H9 (cell line): ENCODE measurements at regions not wholly inside any gene's neighbourhood (a gene's known extent, or its start where the extent isn't known, plus 50 kb on each side); places are given as distances from the start of the nearest gene placed in this dataset.

Experiments
- DNase-seq: peaks from one replicate; pipeline ENCODE4 v3.0.0-alpha.2; 2017
- H2AFZ ChIP-seq: one replicate; pipeline ENCODE4 v1.6.1; 2013; ENCODE audit warnings: mild to moderate bottlenecking, low read length, control low read depth, moderate library complexity
- H2AK5ac ChIP-seq: 2 replicates; pipeline ENCODE4 v1.6.1; 2013; ENCODE audit warnings: low read length, control low read depth, mixed read lengths; ENCODE audit not compliant: insufficient read length
- H2BK120ac ChIP-seq: one replicate; pipeline ENCODE4 v1.6.1; 2013; ENCODE audit warnings: low read depth, mild to moderate bottlenecking, low read length, control low read depth, inconsistent platforms; ENCODE audit not compliant: poor library complexity, severe bottlenecking
- H2BK12ac ChIP-seq: 2 replicates; pipeline ENCODE4 v1.6.1; 2013; ENCODE audit warnings: low read length, control low read depth, mixed read lengths, low read depth; ENCODE audit not compliant: insufficient read length
- H2BK15ac ChIP-seq: 2 replicates; pipeline ENCODE4 v1.6.1; 2013; ENCODE audit warnings: low read depth, low read length, control low read depth
- H2BK20ac ChIP-seq: one replicate; pipeline ENCODE4 v1.6.1; 2013; ENCODE audit warnings: low read depth, mild to moderate bottlenecking, low read length, control low read depth, inconsistent platforms; ENCODE audit not compliant: poor library complexity, severe bottlenecking
- H2BK5ac ChIP-seq: 2 replicates; pipeline ENCODE4 v1.6.1; 2013; ENCODE audit warnings: low read length, control low read depth, mixed read lengths; ENCODE audit not compliant: insufficient read length
- H3K14ac ChIP-seq: 2 replicates; pipeline ENCODE4 v1.6.1; 2013; ENCODE audit warnings: low read length, control low read depth; ENCODE audit not compliant: insufficient read depth
- H3K18ac ChIP-seq: 2 replicates; pipeline ENCODE4 v1.6.1; 2013; ENCODE audit warnings: low read depth, mild to moderate bottlenecking, mixed read lengths, low read length, control low read depth; ENCODE audit not compliant: insufficient read length
- H3K23ac ChIP-seq: 2 replicates; pipeline ENCODE4 v1.6.1; 2013; ENCODE audit warnings: low read length, control low read depth, mixed read lengths, low read depth; ENCODE audit not compliant: insufficient read length
- H3K23me2 ChIP-seq: 2 replicates; pipeline ENCODE4 v1.6.1; 2013; ENCODE audit warnings: low read depth, mild to moderate bottlenecking, mixed read lengths, low read length, control low read depth; ENCODE audit not compliant: insufficient read length, poor library complexity, severe bottlenecking
- H3K27ac ChIP-seq: 2 replicates; pipeline ENCODE4 v1.5.1; 2013; ENCODE audit warnings: low read length, control low read depth, mixed read lengths, low read depth; ENCODE audit not compliant: insufficient read length
- H3K27me3 ChIP-seq: 2 replicates; pipeline ENCODE4 v1.6.1; 2013; ENCODE audit warnings: low read length, control low read depth, inconsistent platforms; ENCODE audit not compliant: insufficient read depth
- H3K4ac ChIP-seq: 2 replicates; pipeline ENCODE4 v1.6.1; 2013; ENCODE audit warnings: low read depth, mild to moderate bottlenecking, control low read depth, inconsistent platforms, low read length, moderate library complexity
- H3K4me1 ChIP-seq: 2 replicates; pipeline ENCODE4 v1.6.1; 2013; ENCODE audit warnings: low read length, control low read depth, inconsistent platforms; ENCODE audit not compliant: insufficient read depth
- H3K4me2 ChIP-seq: 2 replicates; pipeline ENCODE4 v1.6.1; 2013; ENCODE audit warnings: low read length, control low read depth, mixed read lengths; ENCODE audit not compliant: insufficient read length, insufficient read depth
- H3K56ac ChIP-seq: 2 replicates; pipeline ENCODE4 v1.6.1; 2013; ENCODE audit warnings: low read depth, mild to moderate bottlenecking, mixed read lengths, low read length, control low read depth; ENCODE audit not compliant: insufficient read length
- H3K79me1 ChIP-seq: 2 replicates; pipeline ENCODE4 v1.6.1; 2013; ENCODE audit warnings: low read depth, mild to moderate bottlenecking, moderate library complexity, low read length, control low read depth, inconsistent platforms; ENCODE audit not compliant: insufficient read depth, poor library complexity, severe bottlenecking
- H3K79me2 ChIP-seq: 2 replicates; pipeline ENCODE4 v1.6.1; 2013; ENCODE audit warnings: low read length, control low read depth, inconsistent platforms; ENCODE audit not compliant: insufficient read depth
- H3K9ac ChIP-seq: 2 replicates; pipeline ENCODE4 v1.6.1; 2013; ENCODE audit warnings: low read length, control low read depth, mixed read lengths; ENCODE audit not compliant: insufficient read length; ENCODE audit errors: extremely low read depth
- H3K9me3 ChIP-seq: one replicate; pipeline ENCODE4 v1.6.1; 2013; ENCODE audit warnings: low read depth, low read length, inconsistent platforms; ENCODE audit not compliant: control insufficient read depth
- H3T11ph ChIP-seq: one replicate; pipeline ENCODE4 v1.6.1; 2013; ENCODE audit warnings: mild to moderate bottlenecking, low read length, control low read depth, inconsistent platforms
- H4K20me1 ChIP-seq: one replicate; pipeline ENCODE4 v1.6.1; 2013; ENCODE audit not compliant: control insufficient read depth, insufficient read length, insufficient read depth
- H4K5ac ChIP-seq: 2 replicates; pipeline ENCODE4 v1.6.1; 2013; ENCODE audit warnings: low read depth, mild to moderate bottlenecking, mixed read lengths, low read length, control low read depth; ENCODE audit not compliant: insufficient read length
- H4K8ac ChIP-seq: replicated peaks from 2 replicates; pipeline ENCODE4 v1.6.1; 2013; ENCODE audit warnings: low read length, control low read depth, mixed read lengths, low read depth; ENCODE audit not compliant: insufficient read length
- H4K91ac ChIP-seq: 2 replicates; pipeline ENCODE4 v1.6.1; 2013; ENCODE audit warnings: low read depth, mild to moderate bottlenecking, moderate library complexity, mixed read lengths, low read length, control low read depth; ENCODE audit not compliant: insufficient read length
- H3K27ac Mint-ChIP-seq, 3 experiments: 2 replicates in 2 of 3; 3 replicates in 1 of 3; pipeline ENCODE4 v1.8.0; 2020 to 2021; ENCODE audit warnings: mixed read lengths in 3 of 3, mild to moderate bottlenecking in 1 of 3, moderate library complexity in 1 of 3
- H3K27me3 Mint-ChIP-seq: 2 replicates; pipeline ENCODE4 v1.8.0; 2021; ENCODE audit warnings: low read depth, mild to moderate bottlenecking, moderate library complexity, mixed read lengths
- H3K36me3 Mint-ChIP-seq, 3 experiments: 2 replicates in 2 of 3; 3 replicates in 1 of 3; pipeline ENCODE4 v1.8.0; 2020 to 2021; ENCODE audit warnings: low read depth in 3 of 3, mixed read lengths in 3 of 3; ENCODE audit not compliant: insufficient read depth in 1 of 3
- H3K4me1 Mint-ChIP-seq, 2 experiments: 2 replicates each; pipeline ENCODE4 v1.8.0; 2020; ENCODE audit warnings: mixed read lengths in 2 of 2
- H3K4me3 Mint-ChIP-seq, 2 experiments: 2 replicates in 1 of 2; 3 replicates in 1 of 2; pipeline ENCODE4 v1.8.0; 2020 to 2021; ENCODE audit warnings: mild to moderate bottlenecking in 2 of 2, mixed read lengths in 2 of 2, moderate library complexity in 1 of 2
- H3K9me3 Mint-ChIP-seq, 2 experiments: 2 replicates in 1 of 2; 3 replicates in 1 of 2; pipeline ENCODE4 v1.8.0; 2020; ENCODE audit warnings: mild to moderate bottlenecking in 2 of 2, mixed read lengths in 2 of 2, moderate library complexity in 1 of 2
- WGBS: extraction: QIAGEN DNeasy Blood & Tissue Kit; methylation state at CpG from one replicate; pipeline ENCODE4 v1.1.7; 2013; ENCODE audit warnings: missing lambda C conversion rate, low lambda C conversion rate, mixed read lengths; ENCODE audit not compliant: insufficient read length; ENCODE audit errors: extremely low coverage; 5-methylcytosine and 5-hydroxymethylcytosine counted together
- TF ChIP-seq, protein P1 (sequence below): fragments of 200-600 bp; sonication (generic); conservative IDR thresholded peaks from 3 replicates; pipeline ENCODE4 v1.8.0; 2021; ENCODE audit warnings: antibody characterized with exemption, mild to moderate bottlenecking

DNA sequence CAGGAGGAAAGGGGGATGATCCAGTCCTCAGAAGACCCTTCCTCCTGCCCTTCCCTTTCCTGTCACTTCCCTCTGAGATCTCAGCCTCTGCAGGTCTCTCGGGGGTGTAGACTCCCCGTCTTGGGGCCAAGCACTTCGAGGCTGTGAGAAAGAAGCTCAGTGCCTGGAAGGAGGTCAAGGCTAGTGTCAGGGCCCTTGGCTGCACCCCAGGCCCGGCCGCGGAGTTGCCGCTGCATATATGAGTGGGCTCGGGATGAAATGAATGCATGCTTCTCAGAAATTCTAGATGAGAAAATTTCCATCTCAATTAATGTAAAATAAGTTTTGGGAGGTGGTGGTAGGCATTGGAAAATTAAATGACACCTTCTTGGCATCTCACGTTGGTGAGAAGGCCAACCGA lies 1313.7 kb downstream of the BRD1 start:
- Histone ChIP-seq H4K20me1 (no peaks in the 10 kb centered on the region), H3K23ac (no peak overlapping the region), H4K5ac (no peak overlapping the region), H3K18ac (no peak overlapping the region), H2BK5ac (no peak overlapping the region), H3K79me2 (no peaks in the 10 kb centered on the region; the same call in 1 of the 2 replicates), H3K4ac (no peak overlapping the region), H2AFZ (no peak overlapping the region), H2BK12ac (no peak overlapping the region), H3K56ac (no peak overlapping the region), H2AK5ac (no peak overlapping the region), H3K79me1 (peaks cover 3% of the 10 kb centered on the region), H3T11ph (no peak overlapping the region), H3K27ac (no peak overlapping the region), H2BK20ac (no peak overlapping the region), H4K91ac (no peak overlapping the region), H3K4me2 (no peak overlapping the region), H3K14ac (no peak overlapping the region; the same call in 1 of the 2 replicates), H2BK15ac (no peak overlapping the region), H3K23me2 (no peaks in the 10 kb centered on the region), H2BK120ac (no peak overlapping the region), H3K9ac (no peak overlapping the region), H3K27me3 (no peaks in the 10 kb centered on the region), H3K9me3 (no peaks in the 10 kb centered on the region), H4K8ac (no peak overlapping the region), H3K4me1 (peaks cover 6% of the 10 kb centered on the region; the same call in 1 of the 2 replicates)
- Mint-ChIP-seq H3K9me3 (no peaks in the 10 kb centered on the region), H3K27me3 (no peaks in the 10 kb centered on the region), H3K36me3 (peaks cover 0 to 2% (median 0%) of the 10 kb centered on the region in 3 experiments; a peak in 1 of 7 replicates), H3K4me3 (no peak overlapping the region), H3K27ac (no peak overlapping the region), H3K4me1 (peaks cover 26 to 34% of the 10 kb centered on the region in 2 experiments)
- TF ChIP-seq, protein P1, sequence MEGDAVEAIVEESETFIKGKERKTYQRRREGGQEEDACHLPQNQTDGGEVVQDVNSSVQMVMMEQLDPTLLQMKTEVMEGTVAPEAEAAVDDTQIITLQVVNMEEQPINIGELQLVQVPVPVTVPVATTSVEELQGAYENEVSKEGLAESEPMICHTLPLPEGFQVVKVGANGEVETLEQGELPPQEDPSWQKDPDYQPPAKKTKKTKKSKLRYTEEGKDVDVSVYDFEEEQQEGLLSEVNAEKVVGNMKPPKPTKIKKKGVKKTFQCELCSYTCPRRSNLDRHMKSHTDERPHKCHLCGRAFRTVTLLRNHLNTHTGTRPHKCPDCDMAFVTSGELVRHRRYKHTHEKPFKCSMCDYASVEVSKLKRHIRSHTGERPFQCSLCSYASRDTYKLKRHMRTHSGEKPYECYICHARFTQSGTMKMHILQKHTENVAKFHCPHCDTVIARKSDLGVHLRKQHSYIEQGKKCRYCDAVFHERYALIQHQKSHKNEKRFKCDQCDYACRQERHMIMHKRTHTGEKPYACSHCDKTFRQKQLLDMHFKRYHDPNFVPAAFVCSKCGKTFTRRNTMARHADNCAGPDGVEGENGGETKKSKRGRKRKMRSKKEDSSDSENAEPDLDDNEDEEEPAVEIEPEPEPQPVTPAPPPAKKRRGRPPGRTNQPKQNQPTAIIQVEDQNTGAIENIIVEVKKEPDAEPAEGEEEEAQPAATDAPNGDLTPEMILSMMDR = no peak
- DNase-seq = no peak
- no CpG with 5 or more reads among the region's 10 CpGs for WGBS
